ENCODE measurements at regions not wholly inside any gene's neighbourhood (a gene's known extent, or its start where the extent isn't known, plus 50 kb on each side); places are given as distances from the start of the nearest gene placed in this dataset.

DNA sequence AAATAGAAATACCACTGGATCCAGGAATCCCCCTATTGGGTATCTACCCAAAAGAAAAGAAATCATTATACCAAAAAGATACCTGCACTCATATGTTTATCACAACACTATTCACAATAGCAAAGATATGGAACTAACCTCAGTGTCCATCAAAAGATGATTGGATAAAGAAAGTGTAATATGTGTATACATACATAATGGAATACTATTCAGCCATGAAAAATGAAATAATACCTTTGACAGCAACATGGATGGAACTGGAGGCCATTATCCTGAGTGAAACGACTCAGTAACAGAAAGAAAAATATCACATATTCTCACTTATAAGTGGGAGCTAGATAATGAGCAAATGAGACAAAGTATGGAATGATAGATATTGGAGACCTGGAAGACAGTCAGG lies 74.2 kb upstream of the TLR3 start:
- Histone ChIP-seq H3K9me3 (no peaks in the 10 kb centered on the region), H3K36me3 (no peaks in the 10 kb centered on the region), H3K4me3 (no peak overlapping the region), H3K27me3 (no peaks in the 10 kb centered on the region), H3K4me1 (peaks cover 0 to 13% (median under 1%) of the 10 kb centered on the region in 4 donors), H3K27ac (no peak overlapping the region)
- intact Hi-C loops (cut with DNase I; ENCODE audit: low total_unique reads), result no loop called here
- TF ChIP-seq POLR2A (IDR thresholded peaks at IDR 0.05) (no peak), EP300 (IDR thresholded peaks at IDR 0.05) (no peak), POLR2AphosphoS5 (IDR thresholded peaks at IDR 0.05) (no peak)
- TF ChIP-seq, protein P1, sequence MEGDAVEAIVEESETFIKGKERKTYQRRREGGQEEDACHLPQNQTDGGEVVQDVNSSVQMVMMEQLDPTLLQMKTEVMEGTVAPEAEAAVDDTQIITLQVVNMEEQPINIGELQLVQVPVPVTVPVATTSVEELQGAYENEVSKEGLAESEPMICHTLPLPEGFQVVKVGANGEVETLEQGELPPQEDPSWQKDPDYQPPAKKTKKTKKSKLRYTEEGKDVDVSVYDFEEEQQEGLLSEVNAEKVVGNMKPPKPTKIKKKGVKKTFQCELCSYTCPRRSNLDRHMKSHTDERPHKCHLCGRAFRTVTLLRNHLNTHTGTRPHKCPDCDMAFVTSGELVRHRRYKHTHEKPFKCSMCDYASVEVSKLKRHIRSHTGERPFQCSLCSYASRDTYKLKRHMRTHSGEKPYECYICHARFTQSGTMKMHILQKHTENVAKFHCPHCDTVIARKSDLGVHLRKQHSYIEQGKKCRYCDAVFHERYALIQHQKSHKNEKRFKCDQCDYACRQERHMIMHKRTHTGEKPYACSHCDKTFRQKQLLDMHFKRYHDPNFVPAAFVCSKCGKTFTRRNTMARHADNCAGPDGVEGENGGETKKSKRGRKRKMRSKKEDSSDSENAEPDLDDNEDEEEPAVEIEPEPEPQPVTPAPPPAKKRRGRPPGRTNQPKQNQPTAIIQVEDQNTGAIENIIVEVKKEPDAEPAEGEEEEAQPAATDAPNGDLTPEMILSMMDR (IDR thresholded peaks at IDR 0.05), result no peak
- DNase-seq, result no peak
- 22 to 80% (median 79%) methylated on average over 1 of the region's 1 CpG for WGBS, 5 donors

DNA sequence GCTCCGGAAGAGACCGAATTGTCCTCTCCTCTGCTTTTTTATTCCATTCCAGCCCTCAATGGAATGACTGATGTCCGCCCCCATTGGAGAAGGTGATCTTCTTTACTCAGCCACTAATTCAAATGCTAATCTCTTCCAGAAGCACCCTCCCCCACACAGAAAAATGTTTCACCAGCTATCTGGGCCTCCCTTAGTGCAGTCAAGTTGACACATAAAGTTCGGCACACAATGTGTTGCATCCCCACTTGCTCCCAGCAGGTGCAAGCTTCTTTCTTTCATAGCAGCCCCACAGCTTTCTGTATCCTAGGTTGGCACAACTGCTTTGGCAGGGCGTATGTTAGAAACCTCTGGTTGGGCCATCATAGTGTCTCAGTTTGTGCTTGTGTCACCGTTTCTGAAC lies 73.3 kb upstream of the TLR3 start:
- intact Hi-C loops (cut with DNase I; ENCODE audit: low total_unique reads), result no loop called here
- peaks cover 0 to 21% (median 5%) of the 10 kb centered on the region in 4 donors for H3K4me1 ChIP-seq

DNA sequence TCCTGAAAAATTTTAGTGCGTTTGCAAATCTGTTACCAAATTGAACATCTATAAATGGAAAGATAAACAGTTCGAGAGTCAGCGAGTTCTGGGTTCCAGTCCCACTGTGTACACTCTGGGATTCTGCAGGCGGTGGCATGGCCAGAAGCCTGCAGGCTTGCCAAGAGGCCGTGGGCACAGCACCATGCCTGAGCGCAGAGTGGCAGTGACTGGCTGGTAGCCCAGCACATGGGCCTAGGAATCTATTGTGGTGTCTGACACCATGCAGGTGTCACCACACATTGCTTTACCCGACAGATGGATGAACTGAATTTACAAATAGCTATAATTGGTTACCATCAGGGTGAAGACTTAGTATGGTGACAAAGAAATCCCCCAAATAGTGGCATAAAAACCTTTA lies 71.7 kb upstream of the TLR3 start:
- no peak overlapping the region for H3K27ac ChIP-seq
- 66 to 79% (median 68%) methylated on average over 7 of the region's 7 CpGs for WGBS, 5 donors
- intact Hi-C loops (cut with DNase I; ENCODE audit: low total_unique reads), result no loop called here
- H3K36me3 ChIP-seq, result no peaks in the 10 kb centered on the region
- peaks cover 0 to 21% (median 5%) of the 10 kb centered on the region in 4 donors for H3K4me1 ChIP-seq
- no peaks in the 10 kb centered on the region for H3K9me3 ChIP-seq
- TF ChIP-seq POLR2AphosphoS5 (IDR thresholded peaks at IDR 0.05) (no peak), EP300 (IDR thresholded peaks at IDR 0.05) (no peak), POLR2A (IDR thresholded peaks at IDR 0.05) (no peak)
- TF ChIP-seq, protein P1 (IDR thresholded peaks at IDR 0.05), result no peak
- DNase-seq, result no peak
- no peaks in the 10 kb centered on the region for H3K27me3 ChIP-seq
- no peak overlapping the region for H3K4me3 ChIP-seq

More for the DNA sequence above, 73.3 kb upstream of the TLR3 start:
- no peak overlapping the region for H3K4me3 ChIP-seq
- WGBS, 5 donors, result 77 to 98% (median 94%) methylated on average over 6 of the region's 6 CpGs
- no peaks in the 10 kb centered on the region for H3K27me3 ChIP-seq
- no peaks in the 10 kb centered on the region for H3K36me3 ChIP-seq
- H3K9me3 ChIP-seq, result no peaks in the 10 kb centered on the region
- DNase-seq, result no peak
- no peak overlapping the region for H3K27ac ChIP-seq
- TF ChIP-seq POLR2AphosphoS5 (IDR thresholded peaks at IDR 0.05), result no peak
- no peak for TF ChIP-seq EP300 (IDR thresholded peaks at IDR 0.05)
- TF ChIP-seq POLR2A (IDR thresholded peaks at IDR 0.05), result no peak
- TF ChIP-seq, protein P1 (IDR thresholded peaks at IDR 0.05), result no peak

DNA sequence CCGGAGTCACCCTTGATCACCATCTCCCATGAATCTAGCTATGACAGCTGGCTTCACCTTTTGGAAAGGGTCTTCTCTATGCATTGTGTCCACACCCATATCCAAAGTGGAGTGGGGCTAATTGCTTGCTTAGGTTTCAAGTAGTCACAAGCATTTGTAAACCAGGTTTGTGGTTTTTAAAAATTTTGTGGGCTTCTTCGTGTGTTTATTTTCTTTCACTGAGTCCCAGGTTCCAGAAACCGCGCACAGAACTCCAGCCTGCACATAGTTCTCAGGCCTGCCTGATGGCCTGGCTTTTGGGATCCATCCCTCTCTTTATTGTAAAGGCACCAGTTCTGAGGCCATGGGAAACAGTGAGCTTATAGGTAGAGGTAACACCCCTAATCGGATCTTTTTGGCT lies 70.2 kb upstream of the TLR3 start:
- Histone ChIP-seq H3K36me3 (no peaks in the 10 kb centered on the region), H3K4me3 (no peak overlapping the region), H3K27me3 (no peaks in the 10 kb centered on the region), H3K27ac (no peak overlapping the region), H3K9me3 (no peaks in the 10 kb centered on the region), H3K4me1 (peaks cover 0 to 15% (median 5%) of the 10 kb centered on the region in 4 donors)
- no peak for DNase-seq
- intact Hi-C loops (cut with DNase I; ENCODE audit: low total_unique reads), result no loop called here
- TF ChIP-seq POLR2A (IDR thresholded peaks at IDR 0.05) (no peak), POLR2AphosphoS5 (IDR thresholded peaks at IDR 0.05) (no peak), EP300 (IDR thresholded peaks at IDR 0.05) (no peak)
- TF ChIP-seq, protein P1 (IDR thresholded peaks at IDR 0.05), result no peak
- WGBS, 5 donors, result 73 to 85% (median 77%) methylated on average over 5 of the region's 5 CpGs
